HG02970 (cell line): ENCODE measurements at regions not wholly inside any gene's neighbourhood (a gene's known extent, or its start where the extent isn't known, plus 50 kb on each side); places are given as distances from the start of the nearest gene placed in this dataset.

ENCODE experiments used
- ATAC-seq: cut with Tn5 transposase; IDR thresholded peaks from one replicate; pipeline ENCODE4 v1.9.1; 2021; ENCODE audit warnings: mild to moderate bottlenecking, moderate library complexity, moderate number of reproducible peaks; ENCODE audit not compliant: unreplicated experiment, low FRiP score

- no peak for ATAC-seq
Observed at GRCh38 chr1:59103457-59103856, 193.4 kb upstream of the FGGY start.

- no peak for ATAC-seq
Observed at GRCh38 chr1:59104191-59104760, 192.6 kb upstream of the FGGY start.

GRCh38 chr1:59105548-59106507 is 191.1 kb upstream of the FGGY start:
- no peak for ATAC-seq

- ATAC-seq = no peak
Observed at GRCh38 chr1:59107516-59107915, 189.4 kb upstream of the FGGY start.

GRCh38 chr1:59107916-59108315 is 189.0 kb upstream of the FGGY start:
- no peak for ATAC-seq

GRCh38 chr1:59108481-59109317 is 188.2 kb upstream of the FGGY start:
- no peak for ATAC-seq

GRCh38 chr1:59110271-59110670 is 186.6 kb upstream of the FGGY start:
- ATAC-seq = no peak

GRCh38 chr1:59113876-59114457 is 182.9 kb upstream of the FGGY start:
- ATAC-seq = no peak

- no peak for ATAC-seq
Observed at GRCh38 chr1:59115865-59116264, 181.0 kb upstream of the FGGY start.

GRCh38 chr1:59116920-59117542 is 179.9 kb upstream of the FGGY start:
- no peak for ATAC-seq

- ATAC-seq = no peak
Observed at GRCh38 chr1:59122527-59122926, 174.4 kb upstream of the FGGY start.

GRCh38 chr1:59123081-59123681 is 173.7 kb upstream of the FGGY start:
- no peak for ATAC-seq

- no peak for ATAC-seq
Observed at GRCh38 chr1:59124166-59124565, 172.7 kb upstream of the FGGY start.

GRCh38 chr1:59125154-59125553 is 171.7 kb upstream of the FGGY start:
- ATAC-seq = no peak

GRCh38 chr1:59125676-59126320 is 171.1 kb upstream of the FGGY start:
- no peak for ATAC-seq

- no peak for ATAC-seq
Observed at GRCh38 chr1:59126366-59126765, 170.5 kb upstream of the FGGY start.

GRCh38 chr1:59128239-59128736 is 168.6 kb upstream of the FGGY start:
- ATAC-seq = no peak

- ATAC-seq = no peak
Observed at GRCh38 chr1:59128784-59129227, 168.1 kb upstream of the FGGY start.

GRCh38 chr1:59132295-59132694 is 164.6 kb upstream of the FGGY start:
- no peak for ATAC-seq
